GM12864 (cell line): ENCODE measurements at regions not wholly inside any gene's neighbourhood (a gene's known extent, or its start where the extent isn't known, plus 50 kb on each side); places are given as distances from the start of the nearest gene placed in this dataset.

Experiments used
- DNase-seq: peaks from one replicate; pipeline ENCODE4 v3.0.0-alpha.2; 2011; ENCODE audit warnings: low read depth
- H3K4me3 ChIP-seq: 2 replicates; pipeline ENCODE4 v1.5.1; 2011; ENCODE audit warnings: mild to moderate bottlenecking, low read depth, low read length, control low read depth
- CTCF ChIP-seq: IDR thresholded peaks from 2 replicates; pipeline ENCODE4 v1.5.1; 2011; ENCODE audit warnings: low read depth, mild to moderate bottlenecking, moderate library complexity, low read length, control low read depth, inconsistent platforms; ENCODE audit errors: missing control alignments

DNA sequence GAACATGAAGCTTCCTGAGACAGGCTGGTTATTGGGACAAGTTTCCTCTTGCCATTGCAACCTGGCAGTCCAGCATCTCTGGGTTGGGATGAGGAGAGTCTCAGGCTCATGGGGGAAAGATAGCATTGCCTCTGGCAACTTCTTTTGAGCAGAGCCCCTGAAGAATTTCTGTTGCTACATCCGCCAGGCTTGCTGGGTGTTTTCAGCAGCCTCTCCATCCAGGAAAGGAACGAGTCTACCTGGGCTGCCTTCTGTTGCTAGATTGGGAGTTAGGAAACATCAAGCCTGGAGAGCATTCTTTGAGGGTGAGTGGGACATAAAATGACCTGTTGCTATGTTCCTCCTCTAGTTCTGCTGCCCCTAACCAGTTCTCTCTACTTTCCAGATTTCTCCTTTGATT lies 313.5 kb downstream of the RFPL4B start:
- no peak for DNase-seq
- TF ChIP-seq CTCF, result no peak

GRCh38 chr6:112663698-112664097 lies 316.6 kb downstream of the RFPL4B start:
- H3K4me3 ChIP-seq, result no peak overlapping the region
- TF ChIP-seq CTCF, result no peak
- DNase-seq, result no peak

More for the DNA sequence above, 313.5 kb downstream of the RFPL4B start:
- no peak overlapping the region for H3K4me3 ChIP-seq

DNA sequence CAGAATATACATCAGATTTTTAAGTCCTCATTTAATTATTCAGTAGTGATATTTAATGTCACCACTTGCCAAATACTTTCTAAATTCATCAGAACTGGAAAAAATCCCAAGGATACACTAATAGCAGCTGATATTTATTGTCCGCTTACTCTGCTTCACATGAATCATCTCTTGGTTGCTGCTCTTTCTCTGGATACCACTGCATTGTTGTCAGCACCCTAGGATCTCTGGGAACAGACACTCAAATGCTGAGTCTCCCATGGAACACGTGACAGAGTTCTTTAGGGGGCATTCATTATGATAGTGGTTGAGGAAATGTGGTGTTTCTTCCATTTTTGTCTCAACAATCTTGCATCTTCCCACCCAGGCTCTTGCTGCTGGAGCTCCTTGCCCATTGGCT lies 318.0 kb downstream of the RFPL4B start:
- DNase-seq, result no peak

DNA sequence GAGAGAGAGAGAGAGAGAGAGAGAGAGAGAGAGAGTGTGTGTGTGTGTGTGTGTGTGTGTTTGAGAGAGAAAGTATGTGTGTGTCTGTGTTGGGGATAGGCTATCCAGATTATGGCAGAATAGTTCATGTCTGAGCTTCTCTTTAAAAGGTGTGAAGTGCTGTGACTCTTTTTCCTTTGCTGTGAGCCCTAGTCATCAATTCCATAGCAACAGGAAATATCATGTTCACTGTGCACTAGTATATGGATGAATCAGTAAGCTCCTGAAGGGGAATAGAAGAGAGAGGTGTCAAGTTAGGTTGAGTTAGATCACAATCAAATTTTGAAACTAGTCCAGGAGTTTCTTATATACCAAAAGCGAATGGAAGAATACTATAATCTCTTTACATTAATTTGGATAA lies 318.7 kb downstream of the RFPL4B start:
- DNase-seq, result no peak
- no peak overlapping the region for H3K4me3 ChIP-seq
- no peak for TF ChIP-seq CTCF

More for the DNA sequence above, 318.0 kb downstream of the RFPL4B start:
- TF ChIP-seq CTCF, result no peak
- no peak overlapping the region for H3K4me3 ChIP-seq

GRCh38 chr6:112667427-112667826 lies 320.3 kb downstream of the RFPL4B start:
- TF ChIP-seq CTCF, result no peak
- H3K4me3 ChIP-seq, result no peak overlapping the region
- DNase-seq, result no peak

DNA sequence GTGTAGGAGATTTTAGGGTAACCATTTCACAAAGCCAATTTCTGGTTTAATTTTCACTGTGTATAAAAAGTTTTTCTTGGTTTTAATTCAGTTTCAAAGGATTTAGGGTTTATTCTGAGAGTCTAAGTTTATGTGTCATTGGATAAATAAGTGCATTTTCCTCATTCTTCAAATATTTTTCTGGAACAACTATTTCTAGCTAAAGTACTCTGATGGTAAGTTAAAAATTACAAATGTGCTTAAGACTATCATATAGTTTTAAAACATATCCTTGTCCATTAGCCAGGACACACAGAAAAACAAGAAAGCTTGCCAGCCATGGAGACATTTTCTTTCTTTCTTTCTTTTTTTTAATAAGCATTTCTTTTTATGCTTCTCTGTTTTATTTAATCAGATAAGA lies 333.0 kb downstream of the RFPL4B start:
- no peak for DNase-seq
- no peak overlapping the region for H3K4me3 ChIP-seq
- TF ChIP-seq CTCF, result no peak

DNA sequence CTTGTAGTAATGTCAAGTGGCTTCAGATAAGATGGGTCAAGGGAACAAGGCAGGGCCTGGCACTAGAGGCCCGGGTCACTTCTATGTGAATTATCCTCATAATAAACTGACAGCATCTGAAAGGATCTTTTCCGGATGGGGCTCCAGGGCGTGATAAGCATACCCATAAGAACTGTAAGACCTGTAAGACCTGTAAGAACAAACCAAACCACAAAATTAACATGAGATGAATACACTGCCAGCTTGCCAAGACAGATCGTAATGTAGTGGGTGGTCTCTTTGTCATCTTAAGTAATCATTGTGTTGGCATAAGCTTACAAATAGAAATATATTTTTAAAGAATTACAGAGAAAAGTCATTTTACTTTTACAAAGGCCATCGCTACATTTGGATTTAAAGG lies 334.9 kb downstream of the RFPL4B start:
- no peak overlapping the region for H3K4me3 ChIP-seq
- DNase-seq, result no peak
- TF ChIP-seq CTCF, result no peak
